Astrocyte (in vitro differentiated cells and primary cell): ENCODE measurements at regions not wholly inside any gene's neighbourhood (a gene's known extent, or its start where the extent isn't known, plus 50 kb on each side); places are given as distances from the start of the nearest gene placed in this dataset.

Experiments used
- DNase-seq: peaks from one replicate; pipeline ENCODE4 v3.0.0-alpha.2; 2010; ENCODE audit warnings: low read depth
- FAIRE-seq: peaks from 2 replicates; lab custom pipeline; 2011; peaks lifted over from hg19 to GRCh38; lab: Jason Lieb, UNC
- H2AFZ ChIP-seq: 2 replicates; pipeline ENCODE4 v1.6.0; 2012; ENCODE audit warnings: low read depth, low read length, inconsistent platforms
- H3K27ac ChIP-seq: 2 replicates; pipeline ENCODE4 v1.5.1; 2011; ENCODE audit warnings: low read depth, low read length, inconsistent platforms
- H3K27me3 ChIP-seq: 2 replicates; pipeline ENCODE4 v1.6.0; 2011; ENCODE audit warnings: low read length, inconsistent platforms; ENCODE audit not compliant: insufficient read depth
- H3K36me3 ChIP-seq: 2 replicates; pipeline ENCODE4 v1.5.1; 2011; ENCODE audit warnings: low read length, inconsistent platforms; ENCODE audit not compliant: insufficient read depth
- H3K4me1 ChIP-seq: 2 replicates; pipeline ENCODE4 v1.5.1; 2011; ENCODE audit warnings: low read length, inconsistent platforms; ENCODE audit not compliant: insufficient read depth
- H3K4me2 ChIP-seq: 2 replicates; pipeline ENCODE4 v1.6.0; 2012; ENCODE audit warnings: low read length, inconsistent platforms
- H3K4me3 ChIP-seq: 2 replicates; pipeline ENCODE4 v1.5.1; 2011; ENCODE audit warnings: low read depth, mild to moderate bottlenecking, low read length, inconsistent platforms; ENCODE audit not compliant: insufficient read depth
- H3K79me2 ChIP-seq: 2 replicates; pipeline ENCODE4 v1.6.0; 2012; ENCODE audit warnings: mild to moderate bottlenecking, low read length, inconsistent platforms; ENCODE audit not compliant: insufficient read depth
- H3K9ac ChIP-seq: 2 replicates; pipeline ENCODE4 v1.6.0; 2012; ENCODE audit warnings: mild to moderate bottlenecking, low read length, inconsistent platforms
- H3K9me3 ChIP-seq: 2 replicates; pipeline ENCODE4 v1.5.1; 2012; ENCODE audit warnings: low read depth, mild to moderate bottlenecking, low read length, inconsistent platforms; ENCODE audit not compliant: insufficient read depth
- H4K20me1 ChIP-seq: 2 replicates; pipeline ENCODE4 v1.6.0; 2012; ENCODE audit warnings: low read length, inconsistent platforms; ENCODE audit not compliant: insufficient read depth
- H3K27ac Mint-ChIP-seq: one replicate; pipeline ENCODE4 v1.8.0; 2021; ENCODE audit warnings: mild to moderate bottlenecking, mixed read lengths; ENCODE audit not compliant: unreplicated experiment
- H3K27me3 Mint-ChIP-seq: one replicate; pipeline ENCODE4 v1.8.0; 2021; ENCODE audit warnings: low read depth, mixed read lengths; ENCODE audit not compliant: unreplicated experiment
- H3K36me3 Mint-ChIP-seq: one replicate; pipeline ENCODE4 v1.8.0; 2021; ENCODE audit warnings: low read depth, mixed read lengths; ENCODE audit not compliant: unreplicated experiment
- H3K4me1 Mint-ChIP-seq: one replicate; pipeline ENCODE4 v1.8.0; 2021; ENCODE audit warnings: low read depth, mixed read lengths; ENCODE audit not compliant: unreplicated experiment
- H3K4me3 Mint-ChIP-seq: one replicate; pipeline ENCODE4 v1.8.0; 2021; ENCODE audit warnings: mild to moderate bottlenecking, moderate library complexity, mixed read lengths; ENCODE audit not compliant: unreplicated experiment
- H3K9me3 Mint-ChIP-seq: one replicate; pipeline ENCODE4 v1.8.0; 2021; ENCODE audit warnings: mild to moderate bottlenecking, mixed read lengths; ENCODE audit not compliant: unreplicated experiment
- CTCF ChIP-seq: IDR thresholded peaks from 2 replicates; pipeline ENCODE4 v1.5.1; 2011; ENCODE audit warnings: low read depth, mild to moderate bottlenecking, inconsistent platforms, low read length, moderate library complexity; ENCODE audit not compliant: insufficient read depth
- EZH2 ChIP-seq: IDR thresholded peaks from 2 replicates; pipeline ENCODE4 v1.6.1; 2012; ENCODE audit warnings: mild to moderate bottlenecking, low read length, inconsistent platforms; ENCODE audit not compliant: insufficient read depth

- Histone ChIP-seq H3K4me1 (no peaks in the 10 kb centered on the region), H3K27ac (no peak overlapping the region), H3K9me3 (no peaks in the 10 kb centered on the region), H3K36me3 (no peaks in the 10 kb centered on the region), H3K4me3 (no peak overlapping the region), H2AFZ (no peak overlapping the region), H3K27me3 (no peaks in the 10 kb centered on the region), H4K20me1 (no peaks in the 10 kb centered on the region), H3K9ac (no peak overlapping the region), H3K79me2 (no peaks in the 10 kb centered on the region), H3K4me2 (no peak overlapping the region)
- Mint-ChIP-seq H3K9me3 (no peaks in the 10 kb centered on the region), H3K4me3 (no peak overlapping the region), H3K36me3 (no peaks in the 10 kb centered on the region), H3K27ac (no peak overlapping the region), H3K27me3 (no peaks in the 10 kb centered on the region), H3K4me1 (no peaks in the 10 kb centered on the region)
- DNase-seq (no peak), FAIRE-seq (no peak)
- TF ChIP-seq EZH2 (no peak), CTCF (no peak)
Measured at GRCh38 chr4:149056615-149057014, 614.4 kb upstream of the NR3C2 start.

GRCh38 chr4:149055624-149056023 is 613.4 kb upstream of the NR3C2 start:
- Histone ChIP-seq H3K9ac (no peak overlapping the region), H3K36me3 (no peaks in the 10 kb centered on the region), H3K4me3 (no peak overlapping the region), H3K4me2 (no peak overlapping the region), H3K79me2 (no peaks in the 10 kb centered on the region), H4K20me1 (no peaks in the 10 kb centered on the region), H3K27ac (no peak overlapping the region), H3K4me1 (no peaks in the 10 kb centered on the region), H3K27me3 (no peaks in the 10 kb centered on the region), H2AFZ (no peak overlapping the region), H3K9me3 (no peaks in the 10 kb centered on the region)
- DNase-seq (no peak), FAIRE-seq (no peak)
- no peak overlapping the region for H3K4me3 Mint-ChIP-seq
- no peaks in the 10 kb centered on the region for H3K4me1 Mint-ChIP-seq
- no peaks in the 10 kb centered on the region for H3K36me3 Mint-ChIP-seq
- no peak for TF ChIP-seq CTCF
- TF ChIP-seq EZH2, result no peak
- H3K27ac Mint-ChIP-seq, result no peak overlapping the region
- no peaks in the 10 kb centered on the region for H3K27me3 Mint-ChIP-seq
- no peaks in the 10 kb centered on the region for H3K9me3 Mint-ChIP-seq

GRCh38 chr4:149050840-149051239 is 608.6 kb upstream of the NR3C2 start:
- no peak overlapping the region for H2AFZ ChIP-seq

More at GRCh38 chr4:149050840-149051239, 608.6 kb upstream of the NR3C2 start:
- DNase-seq (no peak), FAIRE-seq (no peak)
- H3K36me3 ChIP-seq, result no peaks in the 10 kb centered on the region
- no peaks in the 10 kb centered on the region for H3K4me1 ChIP-seq
- peaks cover 7% of the 10 kb centered on the region for H3K4me1 Mint-ChIP-seq
- H3K27ac Mint-ChIP-seq, result no peak overlapping the region
- H3K9me3 Mint-ChIP-seq, result no peaks in the 10 kb centered on the region
- no peaks in the 10 kb centered on the region for H3K27me3 Mint-ChIP-seq
- H3K27me3 ChIP-seq, result no peaks in the 10 kb centered on the region
- H3K4me3 ChIP-seq, result no peak overlapping the region
- no peak overlapping the region for H3K9ac ChIP-seq
- no peaks in the 10 kb centered on the region for H3K36me3 Mint-ChIP-seq
- H3K27ac ChIP-seq, result no peak overlapping the region
- no peak overlapping the region for H3K4me2 ChIP-seq
- H4K20me1 ChIP-seq, result no peaks in the 10 kb centered on the region
- H3K9me3 ChIP-seq, result no peaks in the 10 kb centered on the region
- no peaks in the 10 kb centered on the region for H3K79me2 ChIP-seq
- no peak overlapping the region for H3K4me3 Mint-ChIP-seq
- no peak for TF ChIP-seq CTCF
- TF ChIP-seq EZH2, result no peak
